GM12892 (cell line): ENCODE measurements at regions not wholly inside any gene's neighbourhood (a gene's known extent, or its start where the extent isn't known, plus 50 kb on each side); places are given as distances from the start of the nearest gene placed in this dataset.

ENCODE experiments used
- DNase-seq: peaks from one replicate; pipeline ENCODE4 v3.0.0; 2011; ENCODE audit not compliant: insufficient read length
- FAIRE-seq: peaks from 2 replicates; lab custom pipeline; 2011; peaks lifted over from hg19 to GRCh38; lab: Jason Lieb, UNC
- POLR2A ChIP-seq: IDR thresholded peaks from 2 replicates; pipeline ENCODE4 v1.6.1; 2011; ENCODE audit warnings: low read depth, low read length, control low read depth
- POLR2AphosphoS5 ChIP-seq: IDR thresholded peaks from 2 replicates; pipeline ENCODE4 v1.6.1; 2011; ENCODE audit warnings: low read depth, low read length, control low read depth
- TAF1 ChIP-seq: IDR thresholded peaks from 2 replicates; pipeline ENCODE4 v1.6.1; 2011; ENCODE audit warnings: low read depth, mild to moderate bottlenecking, control low read depth, low read length, borderline replicate concordance

DNA sequence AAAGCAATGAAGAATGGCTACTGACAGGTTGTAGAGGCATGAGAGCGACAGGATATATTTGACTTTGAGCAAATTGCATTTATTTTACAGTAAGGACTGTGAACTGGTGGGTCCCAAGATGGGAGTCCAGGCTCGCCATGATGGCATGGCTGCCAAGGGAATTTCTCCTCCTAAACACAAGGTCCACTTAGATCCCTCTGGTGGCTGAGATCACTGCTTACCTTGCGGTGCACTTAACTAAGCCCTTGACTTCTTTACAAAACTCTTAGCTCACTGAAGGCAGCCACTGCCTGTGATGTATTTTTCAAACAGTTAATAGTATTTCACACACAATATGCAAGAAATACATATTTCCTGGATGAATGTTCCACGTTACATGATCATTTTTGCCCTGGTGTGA lies 50.3 kb upstream of the SORBS2 start:
- DNase-seq = no peak
- FAIRE-seq = no peak

DNA sequence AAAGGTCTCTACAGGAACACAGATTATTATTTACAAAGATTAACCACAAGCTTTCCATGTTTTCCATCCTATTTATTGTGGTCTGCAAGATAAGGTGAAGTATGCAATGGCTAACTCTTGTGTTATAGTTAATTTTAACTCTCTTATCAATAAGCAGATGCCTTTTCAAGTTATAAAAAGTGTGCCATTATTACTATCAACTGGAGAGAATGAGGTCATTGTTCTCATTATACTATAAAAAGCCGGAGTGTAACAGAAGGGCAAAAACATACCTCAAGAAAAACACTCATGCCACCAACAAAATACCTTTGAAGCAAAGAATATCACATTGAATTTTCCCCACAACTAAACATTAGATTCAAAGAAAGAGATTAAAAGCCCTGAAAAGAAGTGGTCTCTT lies 52.0 kb upstream of the SORBS2 start:
- no peak for FAIRE-seq
- TF ChIP-seq POLR2A (no peak), POLR2AphosphoS5 (no peak), TAF1 (no peak)

More for the DNA sequence above, 50.3 kb upstream of the SORBS2 start:
- TF ChIP-seq POLR2AphosphoS5 = no peak
- TF ChIP-seq TAF1 = no peak
- TF ChIP-seq POLR2A = no peak

DNA sequence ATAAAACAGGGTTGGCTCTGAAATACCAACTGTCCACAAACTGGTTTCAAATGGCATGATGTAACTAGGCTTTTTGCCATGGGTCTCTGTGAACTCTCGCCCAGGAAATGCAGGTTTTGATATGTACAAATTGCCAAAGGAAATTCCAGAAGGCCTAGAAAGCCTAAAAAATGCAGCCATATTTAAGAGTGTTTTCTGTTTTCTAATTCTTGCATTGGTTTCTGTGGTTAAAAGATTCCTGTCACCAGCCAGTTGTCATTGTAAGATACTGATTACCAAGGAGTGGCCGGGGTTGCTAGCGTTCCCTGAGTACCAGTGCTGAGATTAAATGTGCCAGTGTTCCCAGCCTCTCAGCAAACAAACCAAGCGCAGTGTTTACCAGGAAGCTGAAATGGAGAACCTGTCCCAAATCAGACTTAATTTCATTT lies 53.9 kb upstream of the SORBS2 start:
- FAIRE-seq = no peak

More for the DNA sequence above, 52.0 kb upstream of the SORBS2 start:
- DNase-seq = no peak

DNA sequence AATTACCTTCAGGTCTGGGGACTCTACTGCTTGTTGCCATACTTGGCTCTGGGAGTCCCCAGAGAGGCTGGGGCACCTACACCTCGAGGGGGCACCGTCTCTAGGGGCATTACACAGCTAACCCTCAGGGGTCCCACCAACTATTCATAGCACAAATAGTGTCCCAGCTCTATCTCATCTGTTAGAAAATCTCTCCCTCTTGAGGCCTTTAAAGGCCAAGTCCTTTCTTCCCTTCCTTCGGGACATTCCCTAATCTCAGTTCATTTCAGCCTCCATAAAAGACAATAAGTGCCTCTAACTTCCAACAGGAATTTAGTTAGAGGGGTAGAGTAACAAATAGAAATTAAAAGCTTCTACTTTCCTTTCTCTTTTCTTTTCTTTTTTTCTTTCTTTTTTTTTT lies 55.8 kb upstream of the SORBS2 start:
- no peak for TF ChIP-seq POLR2AphosphoS5
- TF ChIP-seq TAF1 = no peak
- TF ChIP-seq POLR2A = no peak
- FAIRE-seq (no peak), DNase-seq (no peak)

More for the DNA sequence above, 53.9 kb upstream of the SORBS2 start:
- TF ChIP-seq TAF1 (no peak), POLR2AphosphoS5 (no peak), POLR2A (no peak)
- no peak for DNase-seq

DNA sequence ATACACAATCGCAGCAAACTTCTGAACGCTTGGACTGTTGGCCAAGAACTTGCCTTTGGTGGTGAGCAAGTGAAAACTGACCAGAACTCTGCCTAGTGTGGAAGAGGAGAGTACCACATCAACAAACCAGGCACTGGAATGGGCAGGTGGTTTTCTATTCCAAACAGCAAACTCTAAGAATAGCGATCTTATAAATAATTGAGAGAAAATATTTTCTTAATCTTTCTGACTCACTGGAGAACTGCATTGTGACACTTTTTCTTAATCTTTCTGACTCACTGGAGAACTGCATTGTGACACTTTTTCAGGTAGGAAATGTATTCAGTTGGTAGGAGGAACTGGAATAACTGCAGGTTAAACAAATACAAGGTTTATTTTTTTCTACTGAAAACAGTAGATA lies 57.0 kb upstream of the SORBS2 start:
- DNase-seq = no peak
- TF ChIP-seq TAF1 = no peak
- TF ChIP-seq POLR2AphosphoS5 = no peak
- no peak for TF ChIP-seq POLR2A
- FAIRE-seq = no peak

DNA sequence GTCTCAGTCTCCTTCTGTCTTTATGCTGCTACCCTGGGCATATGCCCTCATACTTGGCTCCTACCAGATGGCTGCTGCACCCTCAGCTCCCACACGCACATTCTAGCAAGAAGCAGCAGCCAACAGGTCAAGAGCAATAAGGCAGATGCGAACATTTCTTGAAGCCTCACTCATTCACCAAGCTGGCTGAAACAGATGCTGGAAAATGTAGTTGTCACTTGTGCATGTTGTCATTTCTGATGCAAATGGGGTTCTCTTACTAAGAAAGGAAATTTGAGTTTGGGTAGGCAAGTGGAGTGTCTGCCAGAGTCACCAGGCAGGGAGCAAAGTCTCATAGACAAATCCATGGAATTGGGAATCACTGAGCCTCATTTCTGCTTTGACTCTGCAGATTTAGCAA lies 57.4 kb upstream of the SORBS2 start:
- FAIRE-seq = no peak

DNA sequence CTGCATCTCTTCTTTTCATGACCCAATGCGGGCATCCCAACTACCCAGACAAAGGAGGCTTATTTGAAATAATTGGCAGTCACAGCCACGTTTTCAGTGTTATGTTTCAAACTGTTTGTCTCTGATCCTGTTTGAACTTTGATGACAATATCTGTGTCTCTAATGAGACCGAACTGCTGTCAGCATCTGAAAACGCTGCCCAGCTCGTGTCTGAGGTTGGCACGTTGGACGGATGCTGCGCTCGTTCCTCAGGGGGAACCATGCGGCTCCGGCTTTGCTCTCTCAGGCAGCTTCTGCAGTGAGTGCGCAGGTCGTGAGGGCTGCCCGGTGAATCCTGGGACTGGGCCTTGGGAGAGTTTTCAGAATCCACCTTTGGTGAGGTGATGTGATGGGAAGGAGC lies 58.4 kb upstream of the SORBS2 start:
- no peak for TF ChIP-seq TAF1
- TF ChIP-seq POLR2AphosphoS5 = no peak
- no peak for TF ChIP-seq POLR2A
- FAIRE-seq (no peak), DNase-seq (no peak)

More for the DNA sequence above, 57.4 kb upstream of the SORBS2 start:
- DNase-seq = no peak
- no peak for TF ChIP-seq TAF1
- no peak for TF ChIP-seq POLR2AphosphoS5
- TF ChIP-seq POLR2A = no peak

DNA sequence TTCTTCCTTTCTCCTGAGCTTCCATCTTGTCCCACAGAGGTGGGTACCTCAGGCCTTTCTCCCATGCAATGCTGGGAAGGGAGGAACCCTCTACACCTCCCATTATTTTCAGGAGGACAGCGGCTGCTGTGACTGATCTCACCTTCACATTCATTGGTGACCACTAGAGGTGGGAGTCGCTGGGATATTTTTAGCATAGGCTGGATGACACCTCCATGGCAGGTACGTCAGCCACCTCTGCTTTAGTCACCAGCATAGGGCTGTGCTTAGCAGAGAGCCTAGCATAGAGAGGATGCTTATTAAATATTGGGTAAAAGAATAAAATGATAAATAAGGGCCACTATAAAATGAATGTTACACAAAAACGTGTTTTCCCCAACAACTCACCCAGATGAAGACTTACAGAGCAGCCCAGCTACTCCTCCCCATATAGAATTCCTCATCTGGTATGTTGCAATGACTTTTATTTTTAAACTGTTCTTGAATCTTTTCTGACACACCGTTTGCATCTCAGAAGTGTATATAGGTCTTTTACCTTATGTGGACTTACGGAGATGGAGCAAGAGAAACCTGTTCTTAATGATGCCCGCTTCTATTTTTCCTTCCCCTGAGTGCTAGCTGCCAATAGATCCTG lies 60.9 kb upstream of the SORBS2 start:
- no peak for DNase-seq
- no peak for TF ChIP-seq TAF1
- TF ChIP-seq POLR2AphosphoS5 = no peak
- TF ChIP-seq POLR2A = no peak
- no peak for FAIRE-seq

DNA sequence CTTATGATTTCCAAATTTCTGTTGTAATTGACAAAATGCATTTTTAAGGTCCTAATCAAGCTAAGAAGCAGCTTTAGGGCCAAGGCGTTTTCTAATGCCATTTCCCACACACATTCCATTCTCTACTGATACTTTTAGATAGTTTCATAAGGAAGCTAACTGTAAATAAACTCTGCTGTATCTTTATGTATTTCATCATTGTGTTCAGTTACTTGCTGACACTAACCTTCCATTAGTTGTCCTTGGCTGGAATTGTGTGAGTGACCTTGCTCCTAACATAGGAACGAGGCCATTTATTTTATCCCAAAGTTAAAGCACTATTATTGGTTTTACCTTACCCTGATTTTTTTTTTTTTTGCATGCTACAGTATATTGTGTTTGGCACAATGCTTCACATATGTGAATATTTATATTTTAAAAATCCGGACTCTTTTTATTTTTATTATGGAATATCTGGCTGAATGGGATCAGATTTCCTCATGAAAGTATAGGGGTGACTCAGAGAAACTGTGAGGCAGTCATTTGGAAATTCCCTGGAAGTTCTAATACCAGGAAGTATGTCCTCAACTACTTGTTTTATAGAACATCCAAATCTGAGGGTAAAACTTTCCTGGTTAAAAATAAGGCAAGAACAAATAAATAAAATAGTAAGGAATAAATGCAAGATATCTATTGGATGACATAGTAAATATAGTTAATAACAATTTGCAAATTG lies 62.7 kb upstream of the SORBS2 start:
- TF ChIP-seq POLR2AphosphoS5 (no peak), POLR2A (no peak), TAF1 (no peak)
- FAIRE-seq (no peak), DNase-seq (no peak)

DNA sequence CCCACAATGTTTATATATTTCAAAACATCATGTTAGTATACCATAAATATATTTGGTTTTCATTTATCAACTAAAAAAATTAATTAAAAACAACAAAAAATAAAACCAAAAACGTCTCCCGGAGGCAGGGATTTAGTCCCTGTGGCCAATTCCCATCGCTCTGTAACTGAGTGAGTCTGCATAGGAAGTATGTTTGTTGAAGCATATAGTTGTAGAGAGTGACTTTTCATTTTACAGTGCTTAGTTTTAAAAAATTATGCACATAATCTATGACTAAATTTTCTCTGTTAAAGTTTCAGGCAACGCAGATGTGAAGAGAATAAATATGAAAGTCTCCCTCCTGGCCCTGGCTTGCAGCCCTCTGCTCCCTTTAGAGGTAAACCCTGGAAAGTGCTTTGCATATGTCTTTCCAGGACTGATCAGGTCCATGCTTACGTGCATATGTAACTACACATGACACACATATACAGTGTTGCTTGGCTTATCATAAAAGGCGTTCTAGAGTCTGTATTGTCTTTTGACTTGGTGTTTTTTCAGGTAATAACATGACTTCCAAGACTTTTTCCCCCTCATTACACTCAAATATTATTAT lies 63.4 kb upstream of the SORBS2 start:
- FAIRE-seq (no peak), DNase-seq (no peak)
- no peak for TF ChIP-seq POLR2A
- TF ChIP-seq POLR2AphosphoS5 = no peak
- no peak for TF ChIP-seq TAF1

DNA sequence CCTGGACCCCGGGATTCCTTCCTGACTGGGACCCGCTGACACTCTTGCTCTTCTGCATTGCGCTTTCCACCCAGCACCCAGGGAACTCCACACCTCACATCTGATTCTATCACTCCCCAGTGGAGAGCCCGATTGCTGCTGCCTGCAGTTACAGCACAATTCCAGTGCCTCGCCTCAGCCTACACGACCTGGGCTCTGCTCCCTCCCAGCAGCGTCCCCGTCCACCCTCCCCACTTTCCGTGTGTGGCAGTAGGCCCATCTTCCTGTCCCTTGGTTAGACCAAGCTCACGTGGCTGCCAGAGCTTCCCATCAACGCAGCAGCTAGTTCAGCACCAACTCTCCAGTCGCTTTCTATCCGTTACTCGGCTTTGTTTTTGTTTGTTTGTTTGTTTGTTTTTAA lies 66.6 kb upstream of the SORBS2 start:
- no peak for DNase-seq
- TF ChIP-seq POLR2A = no peak
- no peak for TF ChIP-seq POLR2AphosphoS5
- no peak for TF ChIP-seq TAF1
- FAIRE-seq = no peak

DNA sequence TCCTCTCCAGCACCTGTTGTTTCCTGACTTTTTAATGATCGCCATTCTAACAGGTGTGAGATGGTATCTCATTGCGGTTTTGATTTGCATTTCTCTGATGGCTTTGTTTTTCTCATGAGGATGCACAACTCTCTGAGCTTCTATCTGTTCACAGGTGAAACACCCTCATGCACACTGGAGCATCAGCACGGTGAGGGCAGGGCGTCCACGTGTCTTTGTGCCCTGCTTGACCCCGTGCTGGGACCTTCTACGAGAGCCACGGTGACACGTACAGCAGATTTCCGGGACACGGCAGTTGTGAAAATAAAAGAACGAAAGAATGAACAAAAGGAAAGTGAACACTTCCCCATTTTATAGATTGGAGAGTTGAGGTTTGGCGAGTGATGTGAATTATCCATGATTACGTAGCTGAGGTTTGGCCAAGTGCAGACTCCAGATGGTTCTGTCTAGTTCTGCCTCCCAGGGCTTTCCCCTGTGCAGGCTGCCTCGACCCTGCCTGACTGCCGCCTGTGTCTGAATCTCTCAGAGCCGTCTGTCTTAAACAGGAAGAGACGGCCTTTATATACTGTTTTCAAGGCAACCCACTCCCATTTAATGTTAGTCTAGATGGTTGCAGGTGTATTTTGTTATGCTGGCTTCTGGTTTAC lies 67.8 kb upstream of the SORBS2 start:
- TF ChIP-seq POLR2A (no peak), TAF1 (no peak), POLR2AphosphoS5 (no peak)
- DNase-seq (no peak), FAIRE-seq (no peak)
